ENCODE measurements at regions not wholly inside any gene's neighbourhood (a gene's known extent, or its start where the extent isn't known, plus 50 kb on each side); places are given as distances from the start of the nearest gene placed in this dataset.

GRCh38 chr2:225748609-225749008 is 349.1 kb downstream of the NYAP2 start:
- TF ChIP-seq POLR2AphosphoS5 (IDR thresholded peaks at IDR 0.05) (no peak), CTCF (IDR thresholded peaks at IDR 0.05) (no peak), POLR2A (IDR thresholded peaks at IDR 0.05; ENCODE audit: low read depth) (no peak), EP300 (IDR thresholded peaks at IDR 0.05) (no peak)

Data from esophagus muscularis mucosa (tissue), 4 donors.